HL-60 (cell line): ENCODE measurements at regions not wholly inside any gene's neighbourhood (a gene's known extent, or its start where the extent isn't known, plus 50 kb on each side); places are given as distances from the start of the nearest gene placed in this dataset.

Experiments used
- CTCF ChIP-seq: IDR thresholded peaks from one replicate; pipeline ENCODE4 v1.5.1; 2011; ENCODE audit warnings: low read length, control low read depth, inconsistent platforms; ENCODE audit not compliant: insufficient read depth
- POLR2AphosphoS5 ChIP-seq: IDR thresholded peaks from 2 replicates; pipeline ENCODE4 v1.6.1; 2012; ENCODE audit warnings: low read depth
- TF ChIP-seq, protein P1 (sequence below): IDR thresholded peaks from 2 replicates; pipeline ENCODE4 v1.6.1; 2012; ENCODE audit warnings: low read depth; ENCODE audit not compliant: insufficient replicate concordance

DNA sequence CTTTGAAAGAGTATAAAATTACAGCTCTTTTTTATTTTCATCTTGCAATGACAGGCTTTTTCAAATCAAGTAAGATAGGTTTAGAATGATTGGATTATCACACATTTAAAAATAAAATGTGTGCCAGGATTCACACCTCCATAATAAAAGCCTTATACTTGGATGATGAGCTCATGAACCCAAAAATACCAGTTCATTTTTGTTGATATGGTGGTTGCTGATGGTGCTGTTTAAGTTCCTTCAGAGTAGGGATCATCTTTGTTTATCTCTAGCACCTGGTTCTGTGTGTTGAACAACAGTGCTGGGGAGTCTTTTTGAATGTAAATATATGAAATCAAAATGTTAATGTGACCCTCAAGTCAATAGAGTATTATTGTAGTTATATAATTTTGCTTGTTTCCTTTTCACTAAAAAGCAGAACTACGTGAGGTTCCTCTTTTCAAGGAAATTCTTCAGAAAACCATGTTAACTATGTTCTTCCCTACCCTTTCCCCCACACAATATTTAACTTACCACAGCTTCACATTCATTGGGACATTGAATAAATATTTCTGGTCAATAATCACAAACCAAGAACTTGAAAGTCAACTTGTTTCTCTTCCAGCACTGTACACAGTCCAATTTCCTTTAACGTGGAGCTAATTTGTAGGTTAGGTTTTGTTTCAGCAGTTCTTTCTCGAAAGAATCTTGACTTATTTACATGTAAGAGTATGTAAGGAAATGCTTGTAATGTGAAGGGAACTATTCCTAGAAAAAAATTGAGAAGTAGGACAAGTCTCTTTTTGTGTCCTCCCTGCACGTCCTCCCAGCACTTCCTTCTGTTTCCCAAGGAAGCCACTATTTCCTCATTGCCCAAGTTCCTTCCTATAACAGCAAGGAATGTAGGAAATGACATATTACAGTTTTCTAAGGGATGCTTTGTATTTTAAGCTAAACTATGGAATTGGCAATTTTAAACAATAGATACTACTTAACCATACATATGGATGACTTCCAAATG is 945.9 kb upstream of the CITED2 start:
- no peak for TF ChIP-seq POLR2AphosphoS5
- TF ChIP-seq CTCF, result no peak
- TF ChIP-seq, protein P1, sequence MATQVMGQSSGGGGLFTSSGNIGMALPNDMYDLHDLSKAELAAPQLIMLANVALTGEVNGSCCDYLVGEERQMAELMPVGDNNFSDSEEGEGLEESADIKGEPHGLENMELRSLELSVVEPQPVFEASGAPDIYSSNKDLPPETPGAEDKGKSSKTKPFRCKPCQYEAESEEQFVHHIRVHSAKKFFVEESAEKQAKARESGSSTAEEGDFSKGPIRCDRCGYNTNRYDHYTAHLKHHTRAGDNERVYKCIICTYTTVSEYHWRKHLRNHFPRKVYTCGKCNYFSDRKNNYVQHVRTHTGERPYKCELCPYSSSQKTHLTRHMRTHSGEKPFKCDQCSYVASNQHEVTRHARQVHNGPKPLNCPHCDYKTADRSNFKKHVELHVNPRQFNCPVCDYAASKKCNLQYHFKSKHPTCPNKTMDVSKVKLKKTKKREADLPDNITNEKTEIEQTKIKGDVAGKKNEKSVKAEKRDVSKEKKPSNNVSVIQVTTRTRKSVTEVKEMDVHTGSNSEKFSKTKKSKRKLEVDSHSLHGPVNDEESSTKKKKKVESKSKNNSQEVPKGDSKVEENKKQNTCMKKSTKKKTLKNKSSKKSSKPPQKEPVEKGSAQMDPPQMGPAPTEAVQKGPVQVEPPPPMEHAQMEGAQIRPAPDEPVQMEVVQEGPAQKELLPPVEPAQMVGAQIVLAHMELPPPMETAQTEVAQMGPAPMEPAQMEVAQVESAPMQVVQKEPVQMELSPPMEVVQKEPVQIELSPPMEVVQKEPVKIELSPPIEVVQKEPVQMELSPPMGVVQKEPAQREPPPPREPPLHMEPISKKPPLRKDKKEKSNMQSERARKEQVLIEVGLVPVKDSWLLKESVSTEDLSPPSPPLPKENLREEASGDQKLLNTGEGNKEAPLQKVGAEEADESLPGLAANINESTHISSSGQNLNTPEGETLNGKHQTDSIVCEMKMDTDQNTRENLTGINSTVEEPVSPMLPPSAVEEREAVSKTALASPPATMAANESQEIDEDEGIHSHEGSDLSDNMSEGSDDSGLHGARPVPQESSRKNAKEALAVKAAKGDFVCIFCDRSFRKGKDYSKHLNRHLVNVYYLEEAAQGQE, result no peak
